ENCODE measurements at regions not wholly inside any gene's neighbourhood (a gene's known extent, or its start where the extent isn't known, plus 50 kb on each side); places are given as distances from the start of the nearest gene placed in this dataset.

- ATAC-seq: no peak
- no peaks in the 10 kb centered on the region for H3K9me3 ChIP-seq (ENCODE audit: low read length)
- H3K9ac ChIP-seq (ENCODE audit: low read length): no peak overlapping the region
- DNase-seq: no peak
- H3K79me2 ChIP-seq (ENCODE audit: low read length): no peaks in the 10 kb centered on the region
- no peak overlapping the region for H3K4me2 ChIP-seq (ENCODE audit: low read length)
- H3K36me3 ChIP-seq (ENCODE audit: low read depth, low read length): no peaks in the 10 kb centered on the region
- H3K27ac ChIP-seq (ENCODE audit: low read length): no peak overlapping the region
- no peak overlapping the region for H3K4me3 ChIP-seq (ENCODE audit: low read length)
- no peaks in the 10 kb centered on the region for H3K27me3 ChIP-seq (ENCODE audit: low read length)
- no peaks in the 10 kb centered on the region for H3K9me2 ChIP-seq (replicated peaks; ENCODE audit: low read length)
- no TSS peak for BruUV-seq (replicated peaks)
- intact Hi-C loops (cut with micrococcal nuclease): no loop called here
- no peaks in the 10 kb centered on the region for H3F3A ChIP-seq (ENCODE audit: low read length, unreplicated experiment)
- no peak overlapping the region for H2AFZ ChIP-seq (ENCODE audit: low read length)
- ChIA-PET CTCF (no interaction called here), POLR2A (ENCODE audit: unreplicated experiment) (no interaction called here)
- H3K4me1 ChIP-seq (ENCODE audit: insufficient read depth, low read length): peaks cover 5% of the 10 kb centered on the region; the same call in 1 of the 2 replicates
- TF ChIP-seq EZH2 (IDR thresholded peaks at IDR 0.05; ENCODE audit: low read length, unreplicated experiment) (no peak), CTCF (conservative IDR thresholded peaks at IDR 0.05; ENCODE audit: low read depth, low read length) (no peak), EZH2phosphoT487 (IDR thresholded peaks at IDR 0.05; ENCODE audit: borderline replicate concordance, low read length) (no peak)
- H4K20me1 ChIP-seq (ENCODE audit: low read length): no peaks in the 10 kb centered on the region
These were observed 104.5 kb downstream of the FAT3 start for GRCh38 chr11:92329137-92329536.

- H3K36me3 ChIP-seq (ENCODE audit: low read depth, low read length): no peaks in the 10 kb centered on the region
- no peak overlapping the region for H3K4me3 ChIP-seq (ENCODE audit: low read length)
- no peaks in the 10 kb centered on the region for H3F3A ChIP-seq (ENCODE audit: low read length, unreplicated experiment)
- H3K27ac ChIP-seq (ENCODE audit: low read length): no peak overlapping the region
- no peaks in the 10 kb centered on the region for H3K27me3 ChIP-seq (ENCODE audit: low read length)
- H3K9ac ChIP-seq (ENCODE audit: low read length): no peak overlapping the region
- TF ChIP-seq CTCF (conservative IDR thresholded peaks at IDR 0.05; ENCODE audit: low read depth, low read length) (no peak), EZH2 (IDR thresholded peaks at IDR 0.05; ENCODE audit: low read length, unreplicated experiment) (no peak), EZH2phosphoT487 (IDR thresholded peaks at IDR 0.05; ENCODE audit: borderline replicate concordance, low read length) (no peak)
- peaks cover 5% of the 10 kb centered on the region; the same call in 1 of the 2 replicates for H3K4me1 ChIP-seq (ENCODE audit: insufficient read depth, low read length)
- ATAC-seq (no peak), DNase-seq (peak; percentile 59)
- intact Hi-C loops (cut with micrococcal nuclease): no loop called here
- no TSS peak for BruUV-seq (replicated peaks)
- peak overlapping the region; percentile 32; the same call in 1 of the 2 replicates for H3K4me2 ChIP-seq (ENCODE audit: low read length)
- CTCF ChIA-PET: no interaction called here
- no peaks in the 10 kb centered on the region for H3K79me2 ChIP-seq (ENCODE audit: low read length)
- no peaks in the 10 kb centered on the region for H3K9me3 ChIP-seq (ENCODE audit: low read length)
- H3K9me2 ChIP-seq (replicated peaks; ENCODE audit: low read length): no peaks in the 10 kb centered on the region
- POLR2A ChIA-PET (ENCODE audit: unreplicated experiment): no interaction called here
- no peaks in the 10 kb centered on the region for H4K20me1 ChIP-seq (ENCODE audit: low read length)
- H2AFZ ChIP-seq (ENCODE audit: low read length): no peak overlapping the region
These were observed 105.0 kb downstream of the FAT3 start for GRCh38 chr11:92329646-92330045.

GRCh38 chr11:92330114-92330513, 105.5 kb downstream of the FAT3 start:
- Histone ChIP-seq H3K27me3 (ENCODE audit: low read length) (no peaks in the 10 kb centered on the region), H3F3A (ENCODE audit: low read length, unreplicated experiment) (no peaks in the 10 kb centered on the region), H3K4me3 (ENCODE audit: low read length) (no peak overlapping the region), H3K9me2 (replicated peaks; ENCODE audit: low read length) (no peaks in the 10 kb centered on the region), H3K79me2 (ENCODE audit: low read length) (no peaks in the 10 kb centered on the region), H2AFZ (ENCODE audit: low read length) (no peak overlapping the region), H3K9me3 (ENCODE audit: low read length) (no peaks in the 10 kb centered on the region), H3K4me1 (ENCODE audit: insufficient read depth, low read length) (peaks cover 5% of the 10 kb centered on the region; the same call in 1 of the 2 replicates), H3K36me3 (ENCODE audit: low read depth, low read length) (no peaks in the 10 kb centered on the region), H3K4me2 (ENCODE audit: low read length) (peak overlapping the region; percentile 32; the same call in 1 of the 2 replicates), H3K27ac (ENCODE audit: low read length) (no peak overlapping the region), H3K9ac (ENCODE audit: low read length) (no peak overlapping the region), H4K20me1 (ENCODE audit: low read length) (no peaks in the 10 kb centered on the region)
- no TSS peak for BruUV-seq (replicated peaks)
- ATAC-seq (no peak), DNase-seq (no peak)
- ChIA-PET CTCF (no interaction called here), POLR2A (ENCODE audit: unreplicated experiment) (no interaction called here)
- intact Hi-C loops (cut with micrococcal nuclease): no loop called here
- TF ChIP-seq CTCF (conservative IDR thresholded peaks at IDR 0.05; ENCODE audit: low read depth, low read length) (no peak), EZH2phosphoT487 (IDR thresholded peaks at IDR 0.05; ENCODE audit: borderline replicate concordance, low read length) (no peak), EZH2 (IDR thresholded peaks at IDR 0.05; ENCODE audit: low read length, unreplicated experiment) (no peak)
